ENCODE measurements at regions not wholly inside any gene's neighbourhood (a gene's known extent, or its start where the extent isn't known, plus 50 kb on each side); places are given as distances from the start of the nearest gene placed in this dataset.

GRCh38 chr11:42526426-42526825 is 785.4 kb upstream of the API5 start:
- TF ChIP-seq EZH2phosphoT487 (IDR thresholded peaks at IDR 0.05; ENCODE audit: borderline replicate concordance, low read length) (no peak), CTCF (IDR thresholded peaks at IDR 0.05; ENCODE audit: low read depth, low read length, poor library complexity, severe bottlenecking) (no peak)

All from DOHH2 (cell line).